Chondrocyte (in vitro differentiated cells): ENCODE measurements at regions not wholly inside any gene's neighbourhood (a gene's known extent, or its start where the extent isn't known, plus 50 kb on each side); places are given as distances from the start of the nearest gene placed in this dataset.

Source experiments
- DNase-seq: peaks from one replicate; pipeline ENCODE4 v3.0.0; 2021; ENCODE audit warnings: mixed read lengths, low spot score
- H3K27ac Mint-ChIP-seq: one replicate; pipeline ENCODE4 v1.8.0; 2021; ENCODE audit warnings: mild to moderate bottlenecking, moderate library complexity, mixed read lengths; ENCODE audit not compliant: unreplicated experiment
- H3K27me3 Mint-ChIP-seq: 2 replicates; pipeline ENCODE4 v1.8.0; 2021; ENCODE audit warnings: low read depth, mixed read lengths
- H3K36me3 Mint-ChIP-seq: 2 replicates; pipeline ENCODE4 v1.8.0; 2021; ENCODE audit warnings: low read depth, mixed read lengths
- H3K4me1 Mint-ChIP-seq: 2 replicates; pipeline ENCODE4 v1.8.0; 2021; ENCODE audit warnings: low read depth, mild to moderate bottlenecking, mixed read lengths
- H3K4me3 Mint-ChIP-seq: one replicate; pipeline ENCODE4 v1.8.0; 2021; ENCODE audit warnings: mild to moderate bottlenecking, moderate library complexity, mixed read lengths; ENCODE audit not compliant: unreplicated experiment
- H3K9me3 Mint-ChIP-seq: 2 replicates; pipeline ENCODE4 v1.8.0; 2021; ENCODE audit warnings: low read depth, mixed read lengths
- CTCF ChIP-seq: fragments of 200-600 bp; sonication (generic); IDR thresholded peaks from 2 replicates; pipeline ENCODE4 v1.5.0; 2021; ENCODE audit warnings: antibody characterized with exemption, mild to moderate bottlenecking, moderate library complexity

DNA sequence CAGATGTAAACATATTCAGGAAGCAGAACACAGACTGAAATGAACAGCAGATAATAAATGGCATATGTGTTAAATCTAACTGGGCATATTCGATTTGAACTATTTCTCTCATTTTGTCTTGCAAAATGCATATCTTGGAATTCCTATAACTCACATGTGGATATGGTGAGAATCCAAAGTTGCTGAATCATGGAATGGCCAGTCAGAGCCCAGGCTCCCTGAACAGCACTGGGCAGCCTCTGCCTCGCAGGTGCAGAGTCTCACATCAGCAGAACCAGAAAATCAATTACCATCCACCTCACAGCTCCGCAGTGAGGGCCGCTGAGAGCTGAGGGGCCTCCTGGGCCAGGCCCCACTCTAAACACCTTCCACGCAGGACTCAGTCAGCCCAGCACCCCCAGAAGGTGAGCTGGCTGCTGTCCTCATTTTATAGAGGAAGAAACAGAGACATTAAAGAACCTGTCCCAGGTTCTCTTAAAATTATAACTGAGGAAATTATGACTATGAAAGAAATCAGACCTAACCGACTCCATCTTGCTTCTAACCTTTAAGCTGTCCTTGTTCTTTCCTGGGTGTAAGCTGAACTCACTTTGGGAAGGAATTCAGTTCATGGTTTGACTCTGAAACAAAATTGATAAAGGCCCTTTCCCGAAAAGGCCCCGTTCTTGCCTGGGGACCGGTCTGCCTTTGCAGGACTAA is 269.1 kb upstream of the SFSWAP start:
- Mint-ChIP-seq H3K36me3 (no peaks in the 10 kb centered on the region), H3K9me3 (no peaks in the 10 kb centered on the region), H3K4me1 (no peaks in the 10 kb centered on the region), H3K27me3 (peaks cover 12% of the 10 kb centered on the region), H3K4me3 (no peak overlapping the region), H3K27ac (no peak overlapping the region)
- TF ChIP-seq CTCF, result no peak
- no peak for DNase-seq

DNA sequence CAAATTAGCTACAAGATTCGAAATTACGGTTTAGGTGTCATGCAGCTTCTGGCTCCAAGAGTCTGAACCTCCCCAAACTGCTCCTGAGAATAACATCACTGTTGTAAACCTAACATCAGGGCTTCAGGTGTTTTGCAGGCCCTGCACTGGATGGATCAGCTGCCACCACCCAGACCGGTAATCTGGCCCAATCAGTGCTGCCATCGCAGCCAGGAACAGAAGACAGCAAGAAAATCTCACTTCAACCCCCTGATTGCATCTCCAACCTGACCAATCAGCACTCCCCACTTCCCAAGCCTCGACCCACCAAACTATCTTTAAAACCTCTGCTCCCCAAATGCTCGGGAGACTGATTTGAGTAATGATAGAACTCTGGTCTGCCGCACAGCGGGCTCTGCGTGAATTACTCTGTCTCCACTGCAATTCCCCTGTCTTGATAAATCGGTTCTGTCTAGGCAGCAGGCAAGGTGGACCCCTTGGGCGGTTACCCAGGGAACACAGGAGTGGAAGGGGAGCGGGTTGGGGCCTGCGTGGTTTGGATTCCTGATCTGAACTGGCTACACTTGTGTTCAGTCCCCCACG is 268.5 kb upstream of the SFSWAP start:
- no peaks in the 10 kb centered on the region for H3K9me3 Mint-ChIP-seq
- H3K4me1 Mint-ChIP-seq, result no peaks in the 10 kb centered on the region
- H3K4me3 Mint-ChIP-seq, result no peak overlapping the region
- DNase-seq, result no peak
- no peak for TF ChIP-seq CTCF
- H3K27me3 Mint-ChIP-seq, result peaks cover 10% of the 10 kb centered on the region
- H3K36me3 Mint-ChIP-seq, result no peaks in the 10 kb centered on the region
- H3K27ac Mint-ChIP-seq, result no peak overlapping the region

DNA sequence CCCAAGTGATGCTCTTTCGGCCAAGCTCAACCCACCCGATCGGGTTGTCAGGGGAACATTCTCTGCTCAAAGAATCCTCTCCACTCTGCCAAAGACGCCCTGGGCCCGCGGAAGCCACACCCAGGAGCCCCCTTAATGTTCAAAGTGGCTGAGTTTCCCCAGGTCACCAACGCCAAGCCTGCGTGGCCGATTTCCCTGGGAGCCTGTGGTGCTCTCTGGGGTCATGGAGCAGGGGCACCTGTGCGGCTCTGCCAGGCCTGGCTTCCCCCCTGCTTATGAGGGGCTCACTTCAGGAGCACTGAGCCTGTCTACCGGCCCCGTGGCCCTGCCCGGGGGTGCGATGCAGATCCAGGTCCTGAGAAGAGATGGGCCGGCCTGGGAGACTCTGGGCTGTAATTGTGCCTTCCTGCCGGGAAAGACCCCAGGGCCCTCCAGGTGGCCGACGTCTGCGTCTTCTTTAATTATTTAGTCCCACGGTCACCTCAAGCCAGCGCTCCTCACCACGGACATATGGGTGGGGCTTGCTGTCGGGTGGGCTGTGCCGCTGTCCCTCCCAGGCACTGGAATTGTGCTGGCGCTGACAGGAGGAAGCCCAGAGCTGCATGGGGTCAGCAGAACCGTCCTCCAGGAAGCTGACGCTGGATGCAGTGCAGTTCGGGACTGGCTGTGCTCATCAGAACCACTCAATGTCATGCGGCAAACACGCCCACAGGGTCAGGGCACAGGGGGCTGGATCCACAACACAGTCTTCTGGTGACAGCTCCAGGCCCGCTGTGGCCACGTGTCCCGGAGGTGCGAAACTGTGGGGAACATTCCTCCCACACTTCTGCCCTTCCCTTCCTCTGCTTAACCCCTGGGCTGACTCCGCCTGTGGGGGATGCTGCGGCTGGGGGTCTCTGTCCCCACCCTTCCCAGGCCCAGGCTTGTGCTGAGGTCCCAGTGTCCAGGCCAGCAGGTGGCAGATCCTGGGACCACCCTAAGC is 267.6 kb upstream of the SFSWAP start:
- Mint-ChIP-seq H3K4me3 (no peak overlapping the region), H3K36me3 (no peaks in the 10 kb centered on the region), H3K27ac (no peak overlapping the region), H3K27me3 (peaks cover 10% of the 10 kb centered on the region), H3K9me3 (no peaks in the 10 kb centered on the region), H3K4me1 (no peaks in the 10 kb centered on the region)
- no peak for DNase-seq
- TF ChIP-seq CTCF, result no peak

DNA sequence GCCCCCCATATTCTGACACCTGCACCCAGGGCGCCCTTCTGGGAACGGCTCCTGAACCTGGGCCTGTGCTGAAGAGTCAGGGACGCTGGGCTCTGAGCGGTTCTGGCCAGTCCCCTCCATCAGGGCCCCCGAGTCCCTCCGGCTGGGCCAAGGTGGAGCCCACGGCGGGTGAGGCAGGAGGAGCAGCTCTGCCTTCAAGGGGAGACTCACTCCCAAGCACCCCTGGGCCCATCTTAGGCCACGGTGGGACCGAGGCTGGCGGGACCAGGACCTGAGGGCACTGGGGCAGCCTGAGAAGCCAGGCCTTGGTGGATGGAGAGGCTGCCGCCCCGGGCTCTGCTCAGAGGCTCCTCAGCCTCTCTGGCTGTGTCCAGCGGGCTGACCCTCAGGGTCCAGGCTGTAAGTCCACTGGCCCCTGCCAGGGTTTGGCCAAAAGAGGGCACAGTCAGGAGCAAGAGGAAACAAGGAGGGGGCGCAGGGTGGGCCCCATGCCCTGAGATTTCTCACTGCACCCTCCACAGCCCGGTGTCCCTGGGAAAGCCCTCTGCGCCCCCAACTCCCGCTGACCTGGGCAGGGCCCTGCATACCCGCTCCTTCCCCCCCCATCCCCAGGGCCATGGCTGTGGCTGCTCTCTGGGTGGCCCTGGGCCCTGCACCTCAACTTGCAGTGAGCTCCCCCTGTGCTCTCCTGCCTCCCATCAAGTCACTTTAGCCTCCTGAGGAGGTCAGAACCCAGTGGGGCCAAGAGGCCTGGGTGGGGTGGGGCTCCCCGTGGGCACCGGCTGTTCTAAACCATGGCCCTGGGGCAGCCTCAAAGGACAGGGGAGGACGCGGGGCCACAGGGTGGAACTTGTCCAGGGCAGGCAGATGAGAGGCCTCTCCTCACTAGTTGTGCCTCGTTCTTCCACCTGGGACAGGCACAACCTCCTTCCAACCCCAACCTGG is 266.4 kb upstream of the SFSWAP start:
- no peak for TF ChIP-seq CTCF
- H3K36me3 Mint-ChIP-seq, result no peaks in the 10 kb centered on the region

More for the DNA sequence above, 266.4 kb upstream of the SFSWAP start:
- H3K27ac Mint-ChIP-seq, result no peak overlapping the region
- peaks cover 10% of the 10 kb centered on the region for H3K27me3 Mint-ChIP-seq
- H3K4me3 Mint-ChIP-seq, result no peak overlapping the region
- DNase-seq, result no peak
- peaks cover 9% of the 10 kb centered on the region for H3K9me3 Mint-ChIP-seq
- H3K4me1 Mint-ChIP-seq, result no peaks in the 10 kb centered on the region
